ENCODE measurements at regions not wholly inside any gene's neighbourhood (a gene's known extent, or its start where the extent isn't known, plus 50 kb on each side); places are given as distances from the start of the nearest gene placed in this dataset.

- Histone ChIP-seq H3K79me1 (ENCODE audit: insufficient read depth, low read depth, low read length, poor library complexity, severe bottlenecking) (no peaks in the 10 kb centered on the region), H3K23me2 (ENCODE audit: insufficient read length, low read depth, low read length, poor library complexity, severe bottlenecking) (no peaks in the 10 kb centered on the region), H4K20me1 (ENCODE audit: control insufficient read depth, insufficient read depth, insufficient read length) (no peaks in the 10 kb centered on the region), H3K9me3 (ENCODE audit: control insufficient read depth, low read depth, low read length) (no peaks in the 10 kb centered on the region), H3K23ac (ENCODE audit: insufficient read length, low read depth, low read length) (no peak overlapping the region), H4K5ac (ENCODE audit: insufficient read length, low read depth, low read length) (no peak overlapping the region), H3K9ac (ENCODE audit: extremely low read depth, insufficient read length, low read length) (no peak overlapping the region), H3K79me2 (ENCODE audit: insufficient read depth, low read length) (no peaks in the 10 kb centered on the region), H2BK120ac (ENCODE audit: low read depth, low read length, poor library complexity, severe bottlenecking) (no peak overlapping the region), H3K14ac (ENCODE audit: insufficient read depth, low read length) (no peak overlapping the region), H3K56ac (ENCODE audit: insufficient read length, low read depth, low read length) (no peak overlapping the region), H3K4me1 (ENCODE audit: insufficient read depth, low read length) (no peaks in the 10 kb centered on the region), H2BK12ac (ENCODE audit: insufficient read length, low read depth, low read length) (no peak overlapping the region), H2BK15ac (ENCODE audit: low read depth, low read length) (no peak overlapping the region), H3K4ac (ENCODE audit: low read depth, low read length) (no peak overlapping the region), H3T11ph (ENCODE audit: low read length) (no peak overlapping the region), H4K8ac (replicated peaks; ENCODE audit: insufficient read length, low read depth, low read length) (no peak overlapping the region), H2BK20ac (ENCODE audit: low read depth, low read length, poor library complexity, severe bottlenecking) (no peak overlapping the region), H3K27me3 (ENCODE audit: insufficient read depth, low read length) (no peaks in the 10 kb centered on the region), H3K18ac (ENCODE audit: insufficient read length, low read depth, low read length) (no peak overlapping the region), H4K91ac (ENCODE audit: insufficient read length, low read depth, low read length) (no peak overlapping the region), H3K4me2 (ENCODE audit: insufficient read depth, insufficient read length, low read length) (no peak overlapping the region), H2AK5ac (ENCODE audit: insufficient read length, low read length) (no peak overlapping the region), H3K27ac (ENCODE audit: insufficient read length, low read depth, low read length) (no peak overlapping the region), H2BK5ac (ENCODE audit: insufficient read length, low read length) (no peak overlapping the region), H2AFZ (ENCODE audit: low read length) (no peak overlapping the region)
- Mint-ChIP-seq H3K4me1 (no peaks in the 10 kb centered on the region), H3K36me3 (ENCODE audit: insufficient read depth in 1 of 3, low read depth in 3 of 3) (peaks cover 3 to 4% (median 3%) of the 10 kb centered on the region in 3 experiments; a peak in 5 of 7 replicates), H3K27ac (0 out of 7 replicates have a peak overlapping the region, but pooled peaks of 1 of the 3 experiments have one; percentile 9), H3K27me3 (ENCODE audit: low read depth) (no peaks in the 10 kb centered on the region), H3K4me3 (no peak overlapping the region), H3K9me3 (peaks cover 4 to 8% of the 10 kb centered on the region in 2 experiments; a peak in 4 of 5 replicates)
- TF ChIP-seq CTCF (conservative IDR thresholded peaks at IDR 0.05): no peak
- WGBS (ENCODE audit: extremely low coverage, insufficient read length, low lambda C conversion rate): no CpG with 5 or more reads among the region's 1 CpG
- DNase-seq: no peak
Measured at GRCh38 chr1:191343816-191344215, 814.4 kb upstream of the RGS18 start.
